Keratinocyte (primary cell): ENCODE measurements at regions not wholly inside any gene's neighbourhood (a gene's known extent, or its start where the extent isn't known, plus 50 kb on each side); places are given as distances from the start of the nearest gene placed in this dataset.

Experiments
- CTCF ChIP-seq, 3 experiments: IDR thresholded peaks in 1 of 3; conservative IDR thresholded peaks in 1 of 3; optimal IDR thresholded peaks in 1 of 3; 2 replicates in 2 of 3; 3 replicates in 1 of 3; pipeline versions ENCODE3 to v1.5.1; 2011; ENCODE audit warnings: low read length in 3 of 3, mild to moderate bottlenecking in 3 of 3, moderate library complexity in 2 of 3, control low read depth in 1 of 3, inconsistent platforms in 1 of 3; ENCODE audit not compliant: insufficient read depth in 2 of 3; ENCODE audit errors: extremely low read depth in 1 of 3
- EZH2 ChIP-seq: IDR thresholded peaks from one replicate; pipeline ENCODE4 v1.6.1; 2012; ENCODE audit warnings: inconsistent platforms, mild to moderate bottlenecking, low read length, moderate library complexity

GRCh38 chr1:199644912-199645311 lies 382.6 kb upstream of the NR5A2 start:
- TF ChIP-seq CTCF (optimal IDR thresholded peaks at IDR 0.05 in 1 of 3, IDR thresholded peaks at IDR 0.05 in 1 of 3, conservative IDR thresholded peaks at IDR 0.05 in 1 of 3; ENCODE audit: extremely low read depth in 1 of 3, insufficient read depth in 2 of 3, low read length in 3 of 3), result no peak
- no peak for TF ChIP-seq EZH2
